ENCODE measurements at regions not wholly inside any gene's neighbourhood (a gene's known extent, or its start where the extent isn't known, plus 50 kb on each side); places are given as distances from the start of the nearest gene placed in this dataset.
A peak's percentile ranks its signal among the peaks of the same experiment; 100 is the strongest.

GRCh38 chr1:189958756-189959155, 518.9 kb downstream of the BRINP3 start:
- H2AFZ ChIP-seq, result no peak overlapping the region
- no peaks in the 10 kb centered on the region for H3K9me2 ChIP-seq (ENCODE audit: insufficient read depth)
- H3K4me2 ChIP-seq (ENCODE audit: unreplicated experiment), result no peak overlapping the region
- no peak for TF ChIP-seq EZH2 (IDR thresholded peaks at IDR 0.05; ENCODE audit: insufficient read depth, poor library complexity, severe bottlenecking)
- no peak for TF ChIP-seq EZH2phosphoT487 (IDR thresholded peaks at IDR 0.05; ENCODE audit: insufficient read depth, low read depth)
- no peaks in the 10 kb centered on the region for H3K27me3 ChIP-seq (replicated peaks; ENCODE audit: insufficient read depth)
- no peaks in the 10 kb centered on the region for H3K9me3 ChIP-seq (ENCODE audit: low read depth)
- WGBS, 2 experiments (ENCODE audit: low coverage in 1 of 2, low lambda C conversion rate in 2 of 2, missing lambda C conversion rate in 2 of 2), result 0 to 6% methylated on average over 1 of the region's 1 CpG
- H3K36me3 ChIP-seq (ENCODE audit: low read depth), result no peaks in the 10 kb centered on the region
- no peaks in the 10 kb centered on the region for H3F3A ChIP-seq (ENCODE audit: insufficient read depth)
- H3K79me2 ChIP-seq (ENCODE audit: insufficient read depth), result no peaks in the 10 kb centered on the region
- no peaks in the 10 kb centered on the region for H4K20me1 ChIP-seq (ENCODE audit: insufficient read depth)
- in situ Hi-C loops (cut with MboI), result no loop called here
- H3K4me1 ChIP-seq (ENCODE audit: insufficient read depth), result no peaks in the 10 kb centered on the region
- H3K27ac ChIP-seq, result no peak overlapping the region
- DNase-seq, result no peak
- no peak overlapping the region for H3K9ac ChIP-seq
- H3K4me3 ChIP-seq, result no peak overlapping the region

GRCh38 chr1:189960769-189961168, 516.9 kb downstream of the BRINP3 start:
- TF ChIP-seq EZH2 (IDR thresholded peaks at IDR 0.05; ENCODE audit: insufficient read depth, poor library complexity, severe bottlenecking), result no peak
- no peak for TF ChIP-seq EZH2phosphoT487 (IDR thresholded peaks at IDR 0.05; ENCODE audit: insufficient read depth, low read depth)
- Histone ChIP-seq H3K4me2 (ENCODE audit: unreplicated experiment) (no peak overlapping the region), H3K9ac (no peak overlapping the region), H3K4me1 (ENCODE audit: insufficient read depth) (no peaks in the 10 kb centered on the region), H3K4me3 (no peak overlapping the region), H3K36me3 (ENCODE audit: low read depth) (no peaks in the 10 kb centered on the region), H3K79me2 (ENCODE audit: insufficient read depth) (no peaks in the 10 kb centered on the region), H4K20me1 (ENCODE audit: insufficient read depth) (no peaks in the 10 kb centered on the region), H3K27me3 (replicated peaks; ENCODE audit: insufficient read depth) (no peaks in the 10 kb centered on the region), H2AFZ (no peak overlapping the region), H3K9me2 (ENCODE audit: insufficient read depth) (no peaks in the 10 kb centered on the region), H3K9me3 (ENCODE audit: low read depth) (peaks cover 3% of the 10 kb centered on the region), H3F3A (ENCODE audit: insufficient read depth) (no peaks in the 10 kb centered on the region), H3K27ac (no peak overlapping the region)
- DNase-seq, result no peak
- in situ Hi-C loops (cut with MboI), result no loop called here
- WGBS, 2 experiments (ENCODE audit: low coverage in 1 of 2, low lambda C conversion rate in 2 of 2, missing lambda C conversion rate in 2 of 2), result 0 to 5% methylated on average over 1 of the region's 1 CpG

DNA sequence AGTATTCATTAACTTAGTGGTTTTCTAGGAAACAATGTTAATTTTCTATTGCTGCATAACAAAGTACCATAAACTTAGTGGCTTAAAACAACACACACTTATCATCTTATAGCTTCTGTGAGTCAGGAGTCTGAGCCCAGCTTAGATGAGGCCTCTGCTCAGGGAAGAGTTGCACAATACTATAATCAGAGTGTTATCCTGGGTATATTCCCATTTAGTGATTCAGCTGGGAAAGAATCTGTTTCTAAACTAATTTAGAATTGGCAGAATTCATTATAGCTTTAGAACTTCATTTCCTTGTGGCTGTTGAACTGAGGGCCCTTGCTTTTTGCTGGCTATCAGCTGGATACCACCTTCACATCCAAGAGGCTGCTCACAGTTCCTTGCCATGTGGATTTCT, 515.5 kb downstream of the BRINP3 start:
- in situ Hi-C loops (cut with MboI), result no loop called here
- H3K9ac ChIP-seq, result no peak overlapping the region
- H3K4me1 ChIP-seq (ENCODE audit: insufficient read depth), result no peaks in the 10 kb centered on the region
- H3K27me3 ChIP-seq (replicated peaks; ENCODE audit: insufficient read depth), result no peaks in the 10 kb centered on the region
- no peak overlapping the region for H3K4me3 ChIP-seq
- peaks cover 3% of the 10 kb centered on the region for H3K9me3 ChIP-seq (ENCODE audit: low read depth)
- H3F3A ChIP-seq (ENCODE audit: insufficient read depth), result no peaks in the 10 kb centered on the region
- no peak for TF ChIP-seq EZH2 (IDR thresholded peaks at IDR 0.05; ENCODE audit: insufficient read depth, poor library complexity, severe bottlenecking)
- TF ChIP-seq EZH2phosphoT487 (IDR thresholded peaks at IDR 0.05; ENCODE audit: insufficient read depth, low read depth), result no peak
- no peaks in the 10 kb centered on the region for H3K9me2 ChIP-seq (ENCODE audit: insufficient read depth)
- no peaks in the 10 kb centered on the region for H3K79me2 ChIP-seq (ENCODE audit: insufficient read depth)
- H3K27ac ChIP-seq, result no peak overlapping the region
- DNase-seq, result peak; percentile 6
- H3K36me3 ChIP-seq (ENCODE audit: low read depth), result no peaks in the 10 kb centered on the region
- H2AFZ ChIP-seq, result no peak overlapping the region
- no peak overlapping the region for H3K4me2 ChIP-seq (ENCODE audit: unreplicated experiment)
- no peaks in the 10 kb centered on the region for H4K20me1 ChIP-seq (ENCODE audit: insufficient read depth)

GRCh38 chr1:189970331-189971230, 507.1 kb downstream of the BRINP3 start:
- in situ Hi-C loops (cut with MboI), result no loop called here
- no peak for DNase-seq
- Histone ChIP-seq H3K4me2 (ENCODE audit: unreplicated experiment) (no peak overlapping the region), H3K4me3 (no peak overlapping the region), H3F3A (ENCODE audit: insufficient read depth) (no peaks in the 10 kb centered on the region), H4K20me1 (ENCODE audit: insufficient read depth) (no peaks in the 10 kb centered on the region), H3K79me2 (ENCODE audit: insufficient read depth) (no peaks in the 10 kb centered on the region), H3K36me3 (ENCODE audit: low read depth) (no peaks in the 10 kb centered on the region), H3K9ac (no peak overlapping the region), H3K27me3 (replicated peaks; ENCODE audit: insufficient read depth) (no peaks in the 10 kb centered on the region), H3K9me2 (ENCODE audit: insufficient read depth) (no peaks in the 10 kb centered on the region), H3K4me1 (ENCODE audit: insufficient read depth) (no peaks in the 10 kb centered on the region), H2AFZ (no peak overlapping the region), H3K27ac (no peak overlapping the region), H3K9me3 (ENCODE audit: low read depth) (no peaks in the 10 kb centered on the region)
- 4 to 6% methylated on average over 2 of the region's 2 CpGs for WGBS, 2 experiments (ENCODE audit: low coverage in 1 of 2, low lambda C conversion rate in 2 of 2, missing lambda C conversion rate in 2 of 2)
- no peak for TF ChIP-seq EZH2 (IDR thresholded peaks at IDR 0.05; ENCODE audit: insufficient read depth, poor library complexity, severe bottlenecking)
- no peak for TF ChIP-seq EZH2phosphoT487 (IDR thresholded peaks at IDR 0.05; ENCODE audit: insufficient read depth, low read depth)
